Mammary epithelial cell (primary cell): ENCODE measurements at regions not wholly inside any gene's neighbourhood (a gene's known extent, or its start where the extent isn't known, plus 50 kb on each side); places are given as distances from the start of the nearest gene placed in this dataset.

Experiments used
- EZH2 ChIP-seq: IDR thresholded peaks from 2 replicates; pipeline ENCODE4 v1.6.1; 2012; ENCODE audit warnings: low read length, inconsistent platforms, borderline replicate concordance
- TF ChIP-seq, protein P1 (sequence below), 2 donors: IDR thresholded peaks in 1 of 2; conservative IDR thresholded peaks in 1 of 2; 2 replicates each; pipeline ENCODE4 v1.5.1; 2011 to 2012; ENCODE audit warnings: inconsistent platforms in 2 of 2, low read length in 2 of 2, mild to moderate bottlenecking in 2 of 2, control low read depth in 1 of 2, low read depth in 1 of 2; ENCODE audit not compliant: insufficient read depth in 1 of 2; ENCODE audit errors: extremely low read depth in 1 of 2

DNA sequence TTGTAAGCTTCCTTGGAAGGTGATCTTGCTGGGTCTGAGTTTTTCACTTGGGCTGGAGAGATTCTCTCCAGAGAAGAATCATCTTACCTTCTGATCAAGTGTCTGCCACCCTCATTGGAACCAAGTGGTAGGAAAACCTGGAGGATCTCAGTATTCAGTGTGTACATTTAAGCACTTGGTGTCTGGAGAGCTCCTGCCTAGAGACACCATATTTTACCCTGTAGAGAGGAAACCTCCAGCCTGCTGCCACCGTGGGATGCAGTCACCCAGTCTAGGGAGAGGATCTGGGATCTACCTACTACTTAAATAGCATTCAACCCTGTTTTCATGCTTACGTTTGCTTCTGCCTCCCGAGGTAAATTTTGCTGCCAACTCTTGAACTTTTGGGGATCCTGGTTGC is 274.3 kb downstream of the SV2B start:
- TF ChIP-seq, protein P1, sequence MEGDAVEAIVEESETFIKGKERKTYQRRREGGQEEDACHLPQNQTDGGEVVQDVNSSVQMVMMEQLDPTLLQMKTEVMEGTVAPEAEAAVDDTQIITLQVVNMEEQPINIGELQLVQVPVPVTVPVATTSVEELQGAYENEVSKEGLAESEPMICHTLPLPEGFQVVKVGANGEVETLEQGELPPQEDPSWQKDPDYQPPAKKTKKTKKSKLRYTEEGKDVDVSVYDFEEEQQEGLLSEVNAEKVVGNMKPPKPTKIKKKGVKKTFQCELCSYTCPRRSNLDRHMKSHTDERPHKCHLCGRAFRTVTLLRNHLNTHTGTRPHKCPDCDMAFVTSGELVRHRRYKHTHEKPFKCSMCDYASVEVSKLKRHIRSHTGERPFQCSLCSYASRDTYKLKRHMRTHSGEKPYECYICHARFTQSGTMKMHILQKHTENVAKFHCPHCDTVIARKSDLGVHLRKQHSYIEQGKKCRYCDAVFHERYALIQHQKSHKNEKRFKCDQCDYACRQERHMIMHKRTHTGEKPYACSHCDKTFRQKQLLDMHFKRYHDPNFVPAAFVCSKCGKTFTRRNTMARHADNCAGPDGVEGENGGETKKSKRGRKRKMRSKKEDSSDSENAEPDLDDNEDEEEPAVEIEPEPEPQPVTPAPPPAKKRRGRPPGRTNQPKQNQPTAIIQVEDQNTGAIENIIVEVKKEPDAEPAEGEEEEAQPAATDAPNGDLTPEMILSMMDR (conservative IDR thresholded peaks at IDR 0.05 in 1 of 2, IDR thresholded peaks at IDR 0.05 in 1 of 2; ENCODE audit: extremely low read depth in 1 of 2, insufficient read depth in 1 of 2, low read depth in 1 of 2, low read length in 2 of 2), result no peak
- TF ChIP-seq EZH2, result no peak
